GM12878 (cell line): ENCODE measurements at regions not wholly inside any gene's neighbourhood (a gene's known extent, or its start where the extent isn't known, plus 50 kb on each side); places are given as distances from the start of the nearest gene placed in this dataset.
"Not testable (repeated sequence)": the region's sequence is repeated elsewhere in the genome, so short reads cannot be mapped to it uniquely, and the experiment has no call there.

Experiments used
- ATAC-seq: fragments of 200-7000 bp; cut with Tn5 transposase; 3 replicates; pipeline ENCODE4 v1.9.1; 2020; ENCODE audit warnings: mild to moderate bottlenecking, moderate library complexity
- BruUV-seq: library from RNA; stranded (reverse); fragments of 400-500 nt; replicated peaks from 2 replicates; lab custom pipeline; 2021; lab: Mats Ljungman, UMichigan
- CTCF ChIA-PET: fragments of 300-600 bp; sonication (Branson Sonifier 250); formaldehyde crosslinking; extraction: SDS; loops from one replicate; lab custom pipeline; 2021; ENCODE audit warnings: inconsistent platforms; lab: Yijun Ruan, JAX
- POLR2A ChIA-PET: fragments of 350-600 bp; formaldehyde crosslinking; extraction: SDS; loops from one replicate; lab custom pipeline; 2021; ENCODE audit warnings: inconsistent platforms; lab: Charles Lee
- RAD21 ChIA-PET: fragments of 300-600 bp; sonication (Branson Sonifier 250); formaldehyde crosslinking; loops from one replicate; lab custom pipeline; 2023; ENCODE audit warnings: antibody characterized with exemption; ENCODE audit not compliant: unreplicated experiment; lab: Charles Lee
- SMC1A ChIA-PET: fragments of 300-600 bp; sonication (Branson Sonifier 250); formaldehyde crosslinking; loops from one replicate; lab custom pipeline; 2023; ENCODE audit not compliant: unreplicated experiment, uncharacterized antibody; lab: Charles Lee
- DNase-seq: peaks from one replicate; pipeline ENCODE4 v3.0.0-alpha.2; 2011; ENCODE audit warnings: low read depth, low spot score
- FAIRE-seq: peaks from 3 replicates; lab custom pipeline; 2011; peaks lifted over from hg19 to GRCh38; lab: Jason Lieb, UNC
- H2AFZ ChIP-seq: 2 replicates; pipeline ENCODE4 v1.6.0; 2011; ENCODE audit warnings: low read depth, low read length, control low read depth; ENCODE audit not compliant: control insufficient read depth
- H3K27ac ChIP-seq: 2 replicates; pipeline ENCODE4 v1.5.1; 2011; ENCODE audit warnings: control low read depth; ENCODE audit not compliant: control insufficient read depth, insufficient read depth
- H3K27me3 ChIP-seq, 2 experiments: replicated peaks in 1 of 2; 2 replicates each; pipeline versions ENCODE4 v1.6.0 to v1.6.1; 2011; ENCODE audit warnings: low read length in 1 of 2; ENCODE audit not compliant: control insufficient read depth in 2 of 2, insufficient read depth in 2 of 2
- H3K36me3 ChIP-seq, 2 experiments: 2 replicates each; pipeline ENCODE4 v1.5.1; 2011; ENCODE audit warnings: low read length in 1 of 2; ENCODE audit not compliant: control insufficient read depth in 2 of 2, insufficient read depth in 2 of 2
- H3K4me1 ChIP-seq: 2 replicates; pipeline ENCODE4 v1.6.1; 2011; ENCODE audit warnings: mild to moderate bottlenecking, low read length, moderate library complexity, mixed read lengths; ENCODE audit not compliant: control insufficient read depth, insufficient read depth
- H3K4me2 ChIP-seq: 2 replicates; pipeline ENCODE4 v1.6.0; 2011; ENCODE audit warnings: control low read depth; ENCODE audit not compliant: control insufficient read depth, insufficient read depth
- H3K4me3 ChIP-seq: fragments of 200-600 bp; sonication (generic); 2 replicates; pipeline ENCODE4 v1.5.1; 2016
- H3K79me2 ChIP-seq: 2 replicates; pipeline ENCODE4 v1.6.0; 2011; ENCODE audit warnings: low read length; ENCODE audit not compliant: control insufficient read depth, insufficient read depth
- H3K9ac ChIP-seq: 2 replicates; pipeline ENCODE4 v1.8.0; 2011; ENCODE audit warnings: low read length, control low read depth, mixed read lengths; ENCODE audit not compliant: control insufficient read depth, insufficient read depth
- H3K9me3 ChIP-seq: replicated peaks from 3 replicates; pipeline ENCODE4 v1.5.1; 2011; ENCODE audit warnings: mild to moderate bottlenecking, low read length; ENCODE audit not compliant: control insufficient read depth, insufficient read depth
- H4K20me1 ChIP-seq: 2 replicates; pipeline ENCODE4 v1.6.0; 2011; ENCODE audit not compliant: control insufficient read depth, insufficient read depth
- ATF7 ChIP-seq: fragments of 450-650 bp; IDR thresholded peaks from 2 replicates; pipeline ENCODE4 v1.6.1; 2016; ENCODE audit warnings: low read depth, mild to moderate bottlenecking
- CBFB ChIP-seq: IDR thresholded peaks from 2 replicates; pipeline ENCODE4 v1.6.1; 2016; ENCODE audit warnings: antibody characterized with exemption, low read depth
- IKZF1 ChIP-seq: fragments of 450-650 bp; conservative IDR thresholded peaks from 2 replicates; pipeline ENCODE4 v1.6.1; 2017; ENCODE audit warnings: antibody characterized with exemption, mild to moderate bottlenecking
- MLLT1 ChIP-seq: fragments of 450-650 bp; IDR thresholded peaks from 2 replicates; pipeline ENCODE4 v1.6.1; 2016; ENCODE audit warnings: mild to moderate bottlenecking
- NR2F1 ChIP-seq: fragments of 450-650 bp; conservative IDR thresholded peaks from 2 replicates; pipeline ENCODE4 v1.6.1; 2017; ENCODE audit warnings: mild to moderate bottlenecking
- SUPT20H ChIP-seq: IDR thresholded peaks from 2 replicates; pipeline ENCODE4 v1.6.1; 2011; ENCODE audit warnings: low read depth, mild to moderate bottlenecking, low read length, moderate library complexity, borderline replicate concordance; ENCODE audit not compliant: control insufficient read depth
- USF2 ChIP-seq: IDR thresholded peaks from 2 replicates; pipeline ENCODE4 v1.6.1; 2011; ENCODE audit warnings: low read depth, low read length, improper control_type of control experiment, borderline replicate concordance
- ZNF622 ChIP-seq: fragments of 450-650 bp; IDR thresholded peaks from 2 replicates; pipeline ENCODE4 v1.6.1; 2017; ENCODE audit warnings: mild to moderate bottlenecking, inconsistent platforms
- WGBS: methylation state at CpG from one replicate; pipeline ENCODE4 v1.1.6; 2016; ENCODE audit warnings: low lambda C conversion rate; ENCODE audit not compliant: insufficient replicate concordance, insufficient coverage; ENCODE audit errors: missing lambda C conversion rate; 5-methylcytosine and 5-hydroxymethylcytosine counted together
- in situ Hi-C: fragments of 300-500 bp; cut with MboI; formaldehyde crosslinking; loops from 9 replicates; pipeline ENCODE4 v1.14.3; 2018; ENCODE audit warnings: mixed read lengths
- intact Hi-C: fragments of 100-400 bp; cut with micrococcal nuclease; formaldehyde crosslinking; loops from one replicate; pipeline ENCODE4 v1.14.2; 2022; ENCODE audit not compliant: unreplicated experiment

GRCh38 chr2:130251873-130252620 lies 53.8 kb upstream of the TUBA3E start (continued):
- TF ChIP-seq USF2 (no peak), SUPT20H (no peak), ZNF622 (no peak), CBFB (no peak), NR2F1 (no peak), ATF7 (no peak), MLLT1 (no peak)
- TF ChIP-seq, all 136 proteins: peak for 0

- ChIA-PET CTCF (no interaction called here), RAD21 (no interaction called here), POLR2A (no interaction called here), SMC1A (no interaction called here)
- no peaks in the 10 kb centered on the region for H3K79me2 ChIP-seq
- ATAC-seq (no peak), FAIRE-seq (no peak), DNase-seq (no peak)
- intact Hi-C loops (no loop called here), in situ Hi-C loops (no loop called here)
- H3K27me3 ChIP-seq: peaks cover 6 to 10% of the 10 kb centered on the region in 2 experiments
- H2AFZ ChIP-seq: no peak overlapping the region
- no peak overlapping the region for H3K27ac ChIP-seq
- H3K36me3 ChIP-seq: no peaks in the 10 kb centered on the region
- no peak overlapping the region for H3K4me2 ChIP-seq
- H3K4me3 ChIP-seq: no peak overlapping the region
- TF ChIP-seq CBFB (no peak), IKZF1 (no peak)
- no peaks in the 10 kb centered on the region for H4K20me1 ChIP-seq
- no peak overlapping the region for H3K9ac ChIP-seq
- H3K4me1 ChIP-seq: no peaks in the 10 kb centered on the region
- BruUV-seq: no TSS peak
- WGBS: 27% methylated on average over 3 of the region's 3 CpGs
- H3K9me3 ChIP-seq: no peaks in the 10 kb centered on the region
Measured at GRCh38 chr2:130251535-130251872, 53.3 kb upstream of the TUBA3E start.

GRCh38 chr2:130248355-130248754 lies 50.1 kb upstream of the TUBA3E start:
- H4K20me1 ChIP-seq, H3K27me3 ChIP-seq, H3K79me2 ChIP-seq, RAD21 ChIA-PET, BruUV-seq, H3K4me2 ChIP-seq, CTCF ChIA-PET, ATAC-seq, intact Hi-C loops, H3K4me3 ChIP-seq, H3K4me1 ChIP-seq, POLR2A ChIA-PET, H2AFZ ChIP-seq, H3K27ac ChIP-seq, H3K36me3 ChIP-seq, H3K9ac ChIP-seq, H3K9me3 ChIP-seq, FAIRE-seq, SMC1A ChIA-PET, in situ Hi-C loops, DNase-seq: not testable (repeated sequence)
- WGBS: 56% methylated on average over 13 of the region's 13 CpGs
